Cerebellar cortex (tissue), 1 donor: ENCODE measurements at regions not wholly inside any gene's neighbourhood (a gene's known extent, or its start where the extent isn't known, plus 50 kb on each side); places are given as distances from the start of the nearest gene placed in this dataset.

Experiments
- DNase-seq: peaks from one replicate; pipeline ENCODE4 v3.0.0-alpha.2; 2015; ENCODE audit warnings: low spot score

GRCh38 chr14:44712024-44712815 lies 205.1 kb upstream of the FSCB start:
- no peak for DNase-seq

GRCh38 chr14:44701563-44702263 lies 194.6 kb upstream of the FSCB start:
- DNase-seq: no peak

DNA sequence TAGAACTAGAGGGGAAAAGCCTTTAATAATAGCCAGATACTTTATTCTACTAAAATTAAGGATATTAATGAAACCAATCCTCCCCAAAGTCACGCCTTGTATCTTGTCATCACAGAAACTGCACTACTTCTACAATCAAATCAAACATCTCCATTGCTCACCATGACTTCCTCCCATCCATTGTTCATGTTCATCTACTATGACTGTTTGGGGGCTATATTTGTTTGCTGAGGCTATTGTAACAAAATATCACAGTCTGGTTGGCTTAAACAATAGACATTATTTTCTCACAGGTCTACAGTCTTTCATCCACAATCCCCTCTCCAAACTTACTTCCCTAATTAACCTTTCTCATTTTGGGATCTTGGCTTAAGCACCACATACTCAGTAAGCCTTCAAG lies 193.6 kb upstream of the FSCB start:
- DNase-seq: no peak

DNA sequence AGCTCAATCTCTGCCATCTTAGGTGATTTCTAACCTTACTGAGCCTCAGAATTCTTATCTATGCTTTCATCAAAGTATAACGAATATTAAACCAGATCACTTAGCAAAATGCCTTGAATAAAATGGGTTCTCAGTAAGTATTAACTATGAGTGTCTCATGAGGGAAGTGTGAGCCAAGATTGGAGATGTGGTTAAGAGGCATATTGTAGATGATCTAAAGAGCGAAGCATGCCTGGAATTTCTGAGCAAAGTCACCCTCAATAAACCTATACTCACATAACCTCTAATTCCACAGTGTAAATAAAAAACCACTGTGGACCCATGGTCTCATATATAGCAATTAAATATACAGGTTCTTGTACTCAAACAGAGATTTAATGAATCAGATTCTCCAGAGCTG lies 193.1 kb upstream of the FSCB start:
- DNase-seq: no peak

GRCh38 chr14:44699391-44699790 lies 192.3 kb upstream of the FSCB start:
- no peak for DNase-seq

DNA sequence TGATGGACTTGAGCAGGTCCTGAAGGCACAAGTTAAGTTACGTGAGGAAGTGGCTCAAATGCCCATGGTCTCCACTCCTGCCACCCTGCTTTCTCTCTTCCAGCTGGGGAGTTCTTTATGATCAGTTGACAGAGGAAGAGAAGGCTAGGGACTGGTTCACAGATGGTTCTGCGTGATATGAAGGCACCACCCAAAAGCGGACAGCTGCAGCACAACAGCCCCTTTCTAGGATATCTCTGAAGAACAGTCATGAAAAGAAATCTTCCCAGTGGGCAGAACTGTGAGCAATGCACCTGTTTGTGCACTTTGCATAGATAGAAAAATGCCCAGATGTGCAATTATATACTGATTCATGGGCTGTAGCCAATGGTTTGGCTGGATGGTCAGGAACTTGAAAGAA lies 162.4 kb upstream of the FSCB start:
- no peak for DNase-seq

- no peak for DNase-seq
These were observed 156.1 kb upstream of the FSCB start for GRCh38 chr14:44663136-44663535.

- no peak for DNase-seq
These were observed 155.3 kb upstream of the FSCB start for GRCh38 chr14:44662250-44662891.

DNA sequence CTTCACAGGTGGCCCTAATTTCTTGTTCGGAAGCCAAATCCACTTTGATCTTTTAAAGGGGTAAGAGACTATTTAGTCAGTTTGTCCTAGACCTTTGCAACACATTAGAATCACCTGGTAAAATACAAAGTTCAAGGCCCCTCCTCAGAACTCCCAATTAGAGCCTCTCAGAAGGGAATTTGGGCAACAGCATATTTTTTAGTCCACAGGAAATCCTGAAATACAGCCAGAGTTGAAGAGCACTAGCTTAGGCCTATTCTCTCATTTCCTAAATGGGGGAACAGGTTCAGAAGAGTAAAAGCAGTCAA lies 151.3 kb upstream of the FSCB start:
- DNase-seq: no peak

DNA sequence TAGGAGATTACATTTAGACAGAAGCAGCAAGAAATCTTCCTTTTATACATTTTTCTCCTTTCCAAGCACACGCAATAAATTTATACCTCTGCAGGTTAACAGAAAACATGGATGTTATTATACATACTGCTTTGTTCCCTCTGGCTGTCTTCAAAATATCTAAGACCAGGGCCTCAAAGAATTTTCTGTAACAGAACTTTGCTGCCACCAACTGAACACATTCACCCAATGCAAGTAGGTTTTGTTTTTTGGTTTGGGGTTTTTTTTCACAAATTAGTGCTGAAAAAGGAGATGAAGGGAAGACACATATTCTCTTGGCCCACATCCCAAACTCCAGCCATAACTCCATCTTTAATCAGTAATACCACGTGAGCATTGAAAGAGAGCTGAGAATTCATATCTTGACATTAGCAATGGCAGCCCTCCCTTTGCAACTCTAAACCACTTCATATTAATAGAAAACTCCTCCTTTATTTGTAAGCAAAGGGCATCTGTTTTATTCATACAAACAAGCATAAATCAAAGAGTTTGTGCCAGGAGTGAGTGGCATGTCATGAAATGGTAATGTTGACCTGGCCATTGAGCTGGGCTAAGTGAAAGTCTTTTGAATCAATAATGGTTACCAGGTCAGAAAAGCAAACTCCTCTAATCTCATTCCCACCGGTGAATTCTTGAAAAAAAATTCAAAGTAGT lies 150.8 kb upstream of the FSCB start:
- peak; percentile 18 for DNase-seq

DNA sequence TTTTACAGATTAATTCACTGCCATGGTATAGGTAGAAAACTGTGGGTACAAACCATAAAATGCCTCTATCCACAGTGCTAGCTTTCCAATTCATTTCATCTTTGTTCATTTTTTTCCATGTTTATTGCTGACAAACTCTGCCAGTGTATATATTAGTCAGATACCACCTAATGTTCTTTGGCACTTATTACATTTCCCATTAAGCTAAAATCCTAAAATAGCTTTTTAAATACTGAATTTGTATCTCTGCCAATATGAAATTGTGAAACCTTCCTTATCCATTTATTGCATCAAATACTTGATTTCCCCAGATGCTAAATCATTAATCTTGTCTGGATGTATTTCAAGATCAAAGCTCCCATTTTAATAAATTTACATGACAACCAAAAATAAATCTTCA lies 150.1 kb upstream of the FSCB start:
- no peak for DNase-seq

DNA sequence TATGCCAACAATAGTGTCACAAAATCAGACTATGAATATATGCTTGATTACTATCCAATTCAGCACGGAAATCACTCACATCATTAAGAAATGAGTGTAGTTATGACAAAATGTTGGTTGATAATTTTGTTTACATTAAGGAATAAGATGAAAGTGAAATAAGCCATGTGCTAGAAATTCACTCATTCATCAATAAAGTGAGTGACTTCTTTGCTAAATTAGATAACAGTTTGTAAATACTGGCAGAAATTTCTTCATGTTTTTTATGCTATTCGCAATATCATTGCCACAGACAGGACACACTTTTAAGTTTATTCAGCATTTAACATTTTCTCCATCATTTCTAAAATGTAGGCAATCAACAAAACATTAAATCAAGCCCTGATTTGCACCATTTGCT lies 147.5 kb upstream of the FSCB start:
- no peak for DNase-seq

GRCh38 chr14:44653641-44654040 lies 146.6 kb upstream of the FSCB start:
- no peak for DNase-seq

- DNase-seq: no peak
These were observed 145.6 kb upstream of the FSCB start for GRCh38 chr14:44652640-44653039.

DNA sequence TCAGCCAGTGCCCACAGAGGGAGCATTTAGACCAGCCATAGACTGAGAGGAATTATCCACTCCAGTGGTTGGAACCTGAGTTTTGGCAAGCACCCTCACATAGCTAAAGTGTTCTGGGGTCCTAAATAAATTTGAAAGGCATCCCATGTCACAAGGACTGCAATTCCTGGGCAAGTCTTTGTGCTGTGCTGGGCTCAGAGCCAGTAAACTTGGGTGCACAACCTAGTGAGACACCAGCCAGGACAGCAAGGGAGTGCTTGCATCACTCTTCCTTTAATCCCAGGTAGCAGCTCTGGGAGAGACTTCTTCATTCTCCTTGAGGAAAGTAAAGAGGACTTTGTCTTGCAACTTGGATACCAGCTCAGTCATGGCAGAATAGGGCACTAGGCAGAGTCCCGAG lies 142.0 kb upstream of the FSCB start:
- DNase-seq: no peak

- DNase-seq: no peak
These were observed 133.3 kb upstream of the FSCB start for GRCh38 chr14:44640416-44640815.

- DNase-seq: no peak
These were observed 132.8 kb upstream of the FSCB start for GRCh38 chr14:44639781-44640385.

DNA sequence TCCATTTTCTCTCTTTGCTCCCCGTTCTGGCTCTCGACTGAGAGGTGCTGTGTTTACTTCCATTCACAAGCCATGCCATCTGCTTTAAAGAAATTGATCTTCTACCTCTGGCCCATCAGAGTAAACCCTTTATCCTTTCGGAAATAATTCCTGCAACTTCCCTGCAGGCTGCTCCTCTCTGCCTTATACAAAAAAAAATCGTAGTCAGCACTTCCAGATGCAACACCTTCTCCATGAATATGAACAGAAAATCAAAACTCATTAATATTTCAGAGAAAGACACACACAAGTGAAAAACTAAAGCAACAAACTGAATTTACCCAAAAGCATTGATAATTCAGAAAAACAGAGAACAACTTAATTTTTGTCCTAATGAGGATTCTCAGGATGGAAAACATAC lies 127.6 kb upstream of the FSCB start:
- no peak for DNase-seq

DNA sequence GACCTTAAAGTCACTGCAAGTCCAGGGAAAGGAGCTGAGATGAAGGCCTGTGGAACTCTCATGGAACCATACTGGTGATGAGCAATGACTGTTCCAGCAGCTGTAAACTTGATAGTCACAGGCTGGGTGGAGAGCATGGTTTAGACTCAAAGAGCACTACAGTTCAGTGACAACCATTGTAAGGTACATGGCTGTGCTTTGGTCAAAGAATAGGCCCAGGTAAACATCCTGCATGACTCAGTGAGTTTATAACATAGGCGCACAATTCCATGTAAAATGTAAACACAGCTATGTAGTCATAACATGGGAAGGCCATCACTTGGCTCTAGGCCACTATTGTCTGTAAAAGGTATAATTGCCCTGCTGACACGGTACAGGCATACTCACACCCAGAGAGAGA lies 119.3 kb upstream of the FSCB start:
- DNase-seq: no peak

DNA sequence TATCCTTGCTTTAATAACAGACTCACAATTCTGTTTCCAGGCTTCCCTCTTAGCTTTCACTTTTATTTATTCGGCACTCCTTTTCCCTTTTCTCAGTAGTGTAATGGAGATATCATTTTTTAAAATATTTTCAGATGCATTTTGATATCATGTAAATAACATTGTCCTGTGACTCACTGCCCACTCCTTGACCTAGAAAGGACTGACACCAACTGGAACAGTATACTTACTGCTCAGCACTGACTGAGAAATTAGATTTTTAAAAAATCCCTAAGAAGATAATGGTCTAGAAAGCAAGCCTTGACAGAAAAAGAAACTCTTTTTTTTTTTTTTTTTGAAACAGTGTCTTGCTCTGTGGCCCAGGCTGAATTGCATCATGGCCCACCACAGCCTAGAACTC lies 118.0 kb upstream of the FSCB start:
- no peak for DNase-seq

DNA sequence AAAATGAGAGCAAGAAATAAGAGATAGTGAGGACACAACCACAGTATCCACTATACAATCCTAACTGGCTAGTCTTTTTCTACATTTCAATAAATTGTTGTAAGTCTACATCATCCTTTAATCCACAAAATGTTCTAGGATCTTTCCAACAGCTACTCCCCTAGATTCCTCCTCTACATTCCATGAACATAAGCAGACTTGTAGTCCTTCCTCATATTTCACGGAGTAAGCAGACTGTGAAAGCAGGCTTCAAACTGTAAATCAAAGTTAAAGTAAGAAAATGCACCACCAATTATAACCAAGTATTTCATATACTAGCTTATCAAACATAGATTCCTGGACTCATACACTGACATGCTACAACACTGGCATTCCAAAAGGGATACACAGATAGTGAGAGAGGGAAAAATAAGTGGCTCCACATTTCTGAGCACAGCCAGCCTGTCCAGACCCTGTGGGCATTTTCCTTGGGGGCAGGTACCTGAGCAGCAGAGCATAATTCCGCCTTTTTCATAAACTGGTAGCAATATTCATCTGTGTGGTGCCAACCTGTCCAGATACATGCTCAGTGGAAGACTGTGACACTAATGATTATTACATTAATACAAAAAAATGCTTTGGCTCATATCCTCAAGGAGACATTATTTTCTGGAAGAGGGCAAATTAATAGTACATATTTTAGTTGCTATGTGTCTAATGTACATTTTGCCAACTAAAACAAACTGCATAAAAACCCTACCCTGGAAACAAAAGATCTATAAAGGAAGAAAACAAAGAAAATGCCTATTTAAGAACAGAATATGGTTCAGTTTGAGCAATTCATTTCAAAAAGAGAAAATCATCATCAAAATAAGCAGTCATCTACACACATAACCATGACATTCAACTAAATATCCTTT lies 113.3 kb upstream of the FSCB start:
- DNase-seq: no peak
